ENCODE measurements at regions not wholly inside any gene's neighbourhood (a gene's known extent, or its start where the extent isn't known, plus 50 kb on each side); places are given as distances from the start of the nearest gene placed in this dataset.

DNA sequence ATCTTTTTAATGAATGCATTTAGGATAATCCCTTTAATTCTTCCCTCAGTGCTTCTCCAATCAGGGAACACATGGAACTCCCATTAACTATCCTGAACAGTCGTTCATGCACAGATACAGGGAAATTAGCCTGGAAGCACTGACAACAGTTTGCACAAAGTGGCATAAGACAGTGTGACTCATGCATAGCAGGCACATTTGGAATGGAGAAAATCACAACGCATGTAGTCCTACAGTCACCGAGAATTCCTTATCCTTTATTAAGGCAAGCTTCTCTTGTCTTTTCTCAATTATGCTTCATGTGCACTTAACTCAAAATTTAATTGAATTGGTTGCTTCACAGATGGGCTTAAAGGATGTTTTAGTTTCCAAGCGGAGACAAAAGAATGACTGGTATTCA is 155.0 kb upstream of the CRBN start:
- TF ChIP-seq, protein P1, sequence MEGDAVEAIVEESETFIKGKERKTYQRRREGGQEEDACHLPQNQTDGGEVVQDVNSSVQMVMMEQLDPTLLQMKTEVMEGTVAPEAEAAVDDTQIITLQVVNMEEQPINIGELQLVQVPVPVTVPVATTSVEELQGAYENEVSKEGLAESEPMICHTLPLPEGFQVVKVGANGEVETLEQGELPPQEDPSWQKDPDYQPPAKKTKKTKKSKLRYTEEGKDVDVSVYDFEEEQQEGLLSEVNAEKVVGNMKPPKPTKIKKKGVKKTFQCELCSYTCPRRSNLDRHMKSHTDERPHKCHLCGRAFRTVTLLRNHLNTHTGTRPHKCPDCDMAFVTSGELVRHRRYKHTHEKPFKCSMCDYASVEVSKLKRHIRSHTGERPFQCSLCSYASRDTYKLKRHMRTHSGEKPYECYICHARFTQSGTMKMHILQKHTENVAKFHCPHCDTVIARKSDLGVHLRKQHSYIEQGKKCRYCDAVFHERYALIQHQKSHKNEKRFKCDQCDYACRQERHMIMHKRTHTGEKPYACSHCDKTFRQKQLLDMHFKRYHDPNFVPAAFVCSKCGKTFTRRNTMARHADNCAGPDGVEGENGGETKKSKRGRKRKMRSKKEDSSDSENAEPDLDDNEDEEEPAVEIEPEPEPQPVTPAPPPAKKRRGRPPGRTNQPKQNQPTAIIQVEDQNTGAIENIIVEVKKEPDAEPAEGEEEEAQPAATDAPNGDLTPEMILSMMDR (IDR thresholded peaks at IDR 0.05; ENCODE audit: borderline replicate concordance, extremely low read depth, low read length, poor library complexity, severe bottlenecking), result no peak
- TF ChIP-seq EZH2 (IDR thresholded peaks at IDR 0.05; ENCODE audit: borderline replicate concordance, low read depth, low read length, severe bottlenecking), result no peak
